Activated naive CD4-positive, alpha-beta T cell (primary cell): ENCODE measurements at regions not wholly inside any gene's neighbourhood (a gene's known extent, or its start where the extent isn't known, plus 50 kb on each side); places are given as distances from the start of the nearest gene placed in this dataset.

Experiments used
- DNase-seq, 4 experiments: peaks; one replicate each; lab custom pipeline; 2025; lab: John Stamatoyannopoulos, UW

DNA sequence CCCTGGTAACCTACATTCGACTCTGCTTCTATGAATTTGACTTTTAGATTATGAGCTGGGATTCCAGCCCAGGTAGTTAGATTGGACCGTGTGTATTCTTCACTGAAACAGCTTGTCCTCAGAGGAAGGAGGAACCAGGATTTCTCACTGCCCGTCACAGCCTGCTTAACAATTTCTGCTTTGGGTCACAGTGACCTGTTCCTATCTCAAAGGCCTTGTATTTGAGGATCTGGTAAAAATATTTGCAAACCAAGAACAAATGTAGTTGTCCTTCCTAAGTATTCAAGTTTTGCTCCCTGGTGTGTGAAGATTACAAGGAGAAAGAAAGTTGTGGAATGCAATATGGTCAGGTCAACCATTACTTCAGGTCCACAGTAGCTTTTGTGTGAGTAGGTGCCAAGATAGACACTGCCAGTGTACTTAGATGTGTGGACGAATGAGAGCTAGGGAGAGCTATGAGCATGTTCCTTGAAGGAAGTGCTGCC, 55.1 kb downstream of the KIF4B start:
- no peak for DNase-seq

DNA sequence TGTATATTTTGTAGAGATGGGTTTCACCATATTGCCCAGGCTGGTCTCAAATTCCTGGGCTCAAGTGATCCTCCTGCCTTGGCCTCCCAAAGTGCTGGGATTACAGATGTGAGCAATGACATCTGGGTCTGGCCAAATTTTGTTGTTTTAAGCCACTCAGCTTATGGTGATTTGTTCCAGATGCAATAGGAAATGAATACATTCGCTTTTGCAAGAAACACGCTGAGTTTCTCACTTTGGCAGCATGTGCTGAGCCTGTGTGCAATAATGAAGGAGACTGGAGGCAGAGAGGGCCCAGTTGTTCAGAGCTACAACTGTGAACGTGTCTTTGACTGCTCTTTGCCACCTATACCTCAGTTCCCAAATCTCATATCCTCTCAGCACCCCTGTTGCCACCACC, 56.4 kb downstream of the KIF4B start:
- DNase-seq, result no peak

DNA sequence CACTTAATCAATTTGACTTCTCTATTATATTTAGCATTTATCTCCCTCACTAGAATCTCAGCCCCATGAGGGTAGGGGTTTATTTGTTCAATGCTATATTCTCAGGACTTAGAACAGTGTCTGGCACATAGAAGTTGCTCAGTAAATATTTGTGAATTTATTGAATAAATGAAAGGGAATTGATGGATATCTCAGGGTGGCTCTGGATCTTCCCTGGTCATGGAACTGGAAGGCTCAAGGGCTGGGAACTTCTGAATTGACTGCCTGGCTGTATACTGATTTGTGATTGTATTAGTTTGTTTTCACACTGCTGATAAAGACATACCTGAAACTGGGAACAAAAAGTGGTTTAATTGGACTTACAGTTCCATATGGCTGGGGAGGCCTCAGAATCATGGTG, 57.2 kb downstream of the KIF4B start:
- DNase-seq, result no peak

GRCh38 chr5:155076379-155076778, 62.8 kb downstream of the KIF4B start:
- DNase-seq, result no peak

GRCh38 chr5:155079698-155080097, 66.1 kb downstream of the KIF4B start:
- DNase-seq, result no peak

DNA sequence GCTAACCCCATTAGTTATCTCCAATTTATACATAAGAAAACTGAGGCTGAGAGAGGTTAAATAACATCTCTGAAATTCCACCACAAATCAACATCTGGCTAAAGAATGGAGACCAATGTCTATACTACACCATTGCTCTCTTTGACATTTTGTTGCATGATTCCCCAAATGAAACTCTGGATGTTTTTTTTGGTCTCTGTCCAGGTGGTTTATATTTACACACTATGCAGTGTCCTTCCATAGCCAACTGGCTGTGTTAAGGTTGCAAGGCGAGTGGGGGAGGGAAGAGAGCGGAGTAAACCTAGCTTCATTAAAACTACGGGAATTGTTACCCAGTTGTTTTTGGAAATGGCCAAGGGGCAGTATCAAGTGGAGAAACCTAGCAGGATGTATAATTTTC, 67.2 kb downstream of the KIF4B start:
- no peak for DNase-seq

DNA sequence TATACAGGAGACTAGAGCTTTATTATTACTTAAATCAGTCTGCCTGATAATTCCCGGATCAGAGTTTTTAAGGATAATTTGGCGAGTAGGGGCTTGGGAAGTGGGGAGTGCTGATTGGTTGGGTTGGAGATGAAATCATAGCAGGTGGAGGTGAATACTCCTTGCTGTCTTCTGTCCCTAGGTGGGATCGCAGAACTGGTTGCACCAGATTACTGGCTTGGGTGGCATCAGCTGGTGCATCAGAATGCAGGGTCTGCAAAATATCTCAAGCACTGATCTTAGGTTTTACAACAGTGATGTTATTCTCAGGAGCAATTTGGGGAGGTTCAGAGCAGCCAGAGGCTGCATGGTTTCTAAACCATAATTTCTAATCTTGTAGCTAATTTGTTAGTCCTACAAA, 68.1 kb downstream of the KIF4B start:
- no peak for DNase-seq

GRCh38 chr5:155082401-155082800, 68.8 kb downstream of the KIF4B start:
- no peak for DNase-seq

GRCh38 chr5:155085282-155085989, 71.9 kb downstream of the KIF4B start:
- DNase-seq, result no peak

DNA sequence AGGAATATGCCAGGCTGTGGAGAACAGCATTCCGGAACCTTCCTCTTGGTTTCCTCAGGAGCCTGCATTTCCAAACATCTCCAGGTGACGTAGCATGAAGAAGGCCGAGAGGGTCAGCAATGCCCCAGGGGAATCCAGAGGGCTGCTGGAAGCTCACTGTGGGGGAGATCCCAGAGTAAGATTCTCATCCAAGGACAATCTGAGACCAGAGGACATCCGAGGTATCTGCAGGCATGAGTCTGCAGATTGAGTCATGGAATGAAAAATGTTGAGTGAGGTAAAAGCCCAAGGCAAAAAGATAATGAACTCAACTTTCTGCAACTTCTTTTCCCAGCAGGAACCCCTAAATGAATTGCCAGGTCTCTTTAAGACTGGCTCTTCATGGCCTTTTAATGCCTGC, 73.5 kb downstream of the KIF4B start:
- DNase-seq, result no peak

DNA sequence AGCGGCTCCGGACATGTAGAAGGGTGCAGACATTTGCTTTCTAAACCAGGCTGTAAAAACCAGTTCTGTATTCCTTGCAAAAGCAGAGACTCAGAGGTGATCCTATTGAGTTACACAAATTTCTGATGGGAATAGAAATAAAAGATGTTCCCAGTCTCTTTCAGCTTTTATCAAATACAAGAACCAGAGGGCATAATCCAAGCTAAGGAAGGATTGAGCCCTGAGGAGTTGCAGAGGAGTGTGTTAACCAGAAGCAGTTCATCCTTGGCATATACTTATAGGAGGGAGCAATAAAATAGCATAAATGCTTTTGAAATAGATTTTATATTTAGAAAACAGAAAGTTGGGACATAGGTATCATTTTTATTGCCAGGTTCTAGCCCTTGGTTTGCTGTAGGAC, 75.3 kb downstream of the KIF4B start:
- no peak for DNase-seq

- no peak for DNase-seq
These were observed 76.1 kb downstream of the KIF4B start for GRCh38 chr5:155089643-155090042.

DNA sequence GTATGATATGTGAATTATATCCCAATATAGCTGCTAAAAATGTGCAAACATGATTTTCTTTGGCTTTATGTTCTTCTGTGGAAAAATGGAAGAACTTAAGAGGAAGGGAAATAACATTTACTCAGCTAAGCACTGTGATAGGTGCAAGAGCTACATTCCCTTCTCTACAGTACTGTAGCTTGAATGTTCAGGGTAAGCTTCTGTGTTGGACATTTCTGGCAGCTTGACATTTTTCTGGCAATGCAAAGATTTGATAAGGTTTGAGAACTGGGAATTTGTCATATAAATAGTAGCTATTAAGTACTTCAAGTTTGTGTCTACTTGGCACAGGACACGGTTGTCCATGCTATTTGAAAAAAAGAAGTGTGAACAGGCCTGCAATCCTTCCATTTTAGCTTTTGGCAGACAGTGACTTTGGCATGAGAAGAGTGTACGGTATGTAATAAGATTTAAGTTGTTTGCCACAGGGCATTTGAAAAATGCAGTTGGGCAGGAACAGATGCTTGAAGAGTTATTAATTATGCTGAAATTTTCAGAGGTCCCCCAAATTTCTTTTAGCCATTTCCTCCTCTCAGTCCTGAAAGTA, 77.6 kb downstream of the KIF4B start:
- DNase-seq, result no peak

- DNase-seq, result no peak
These were observed 78.5 kb downstream of the KIF4B start for GRCh38 chr5:155091768-155092717.

- DNase-seq, result no peak
These were observed 80.9 kb downstream of the KIF4B start for GRCh38 chr5:155094455-155094854.

- DNase-seq, result no peak
These were observed 84.4 kb downstream of the KIF4B start for GRCh38 chr5:155097995-155098394.

DNA sequence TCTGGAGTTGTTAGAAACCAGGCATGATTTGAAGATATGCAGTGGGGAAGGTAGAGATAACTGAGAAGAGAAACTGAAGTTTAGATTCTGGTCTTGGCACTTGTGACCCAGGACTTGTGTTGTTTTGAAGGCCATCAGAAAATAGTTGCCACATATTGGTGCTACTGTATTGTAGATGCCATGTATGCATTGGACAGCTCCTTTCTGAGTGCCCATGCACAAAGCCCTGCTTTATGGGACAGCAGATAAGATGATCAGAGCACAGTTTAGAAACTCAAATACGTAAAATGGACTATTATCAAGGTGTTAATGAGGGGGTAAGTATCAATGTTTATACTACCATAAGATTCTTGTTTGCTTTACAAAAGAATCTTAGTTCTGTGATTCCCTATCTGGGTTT, 84.9 kb downstream of the KIF4B start:
- DNase-seq, result no peak

DNA sequence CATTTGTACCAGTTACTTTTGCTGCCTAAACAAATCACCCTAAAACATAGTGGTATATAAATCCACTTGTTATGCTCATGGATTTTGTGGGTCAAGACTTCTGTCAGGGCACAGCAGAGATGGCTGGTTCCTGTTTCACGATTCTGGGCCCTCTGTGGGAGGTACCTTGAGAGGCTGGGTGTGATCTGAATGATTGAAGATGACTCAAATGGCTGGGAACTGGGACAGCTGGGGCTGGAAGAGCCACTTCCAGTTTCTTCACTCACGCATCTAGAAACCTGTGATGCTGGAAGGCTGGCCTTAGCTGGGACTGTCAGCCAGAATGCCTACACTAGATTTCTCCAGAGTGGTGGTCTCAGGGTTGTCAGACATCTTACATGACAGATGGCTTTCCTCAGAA, 88.1 kb downstream of the KIF4B start:
- DNase-seq, result no peak

DNA sequence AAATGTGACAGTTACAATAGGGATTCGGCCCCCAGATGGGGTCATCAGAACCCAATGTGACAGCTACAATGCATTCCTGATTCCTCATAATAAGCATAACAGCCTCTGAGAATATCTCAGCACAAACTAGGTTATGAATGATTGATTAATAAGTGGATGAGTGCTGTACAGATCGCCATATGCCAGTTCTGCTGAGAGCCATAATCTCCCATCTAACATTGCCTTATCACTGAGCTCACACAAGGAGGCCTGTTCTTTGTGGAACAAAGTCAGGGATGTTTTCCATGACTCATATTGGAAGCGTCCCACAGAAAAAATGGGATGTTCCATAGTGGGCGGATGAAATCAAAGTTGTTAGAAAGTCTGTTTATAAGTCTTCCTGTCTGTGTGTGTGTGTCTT, 89.6 kb downstream of the KIF4B start:
- no peak for DNase-seq

DNA sequence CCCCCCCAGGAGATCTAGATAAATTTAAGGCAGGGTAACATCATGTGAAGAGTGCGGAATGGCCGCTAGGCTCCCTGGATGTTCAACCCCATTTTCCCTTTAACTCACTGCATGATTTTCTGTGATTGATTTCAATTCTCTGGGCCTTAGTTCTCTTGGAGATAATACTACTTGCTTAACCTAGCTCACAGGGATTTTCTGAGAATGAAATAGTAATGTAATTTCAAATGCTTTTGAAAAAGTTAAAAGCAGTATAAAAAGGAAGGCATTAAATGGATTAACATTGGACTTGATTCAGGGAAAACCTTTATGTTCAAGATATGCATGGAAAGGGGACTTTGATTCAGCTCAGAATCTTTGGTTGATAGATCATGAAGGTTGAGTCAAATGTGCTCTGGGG, 90.9 kb downstream of the KIF4B start:
- no peak for DNase-seq

DNA sequence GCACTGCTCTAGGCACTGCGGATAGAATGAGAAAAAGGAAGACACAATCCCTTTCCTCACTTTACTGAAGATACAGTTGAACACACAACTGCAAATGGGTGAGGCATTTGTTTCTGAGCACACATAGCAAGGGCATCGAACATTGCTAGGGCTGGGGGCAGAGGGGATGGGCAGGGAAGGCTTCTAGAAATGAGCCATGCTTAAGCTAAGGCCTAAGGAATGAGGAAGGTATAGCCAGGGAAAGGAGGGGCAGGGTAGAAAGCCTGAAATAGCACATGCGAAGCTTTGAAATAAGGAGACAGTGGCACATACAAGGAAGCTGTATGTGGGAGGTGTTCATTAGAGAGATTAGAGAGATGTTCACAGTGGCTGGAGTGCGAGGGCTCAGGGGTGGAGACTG, 92.7 kb downstream of the KIF4B start:
- no peak for DNase-seq

GRCh38 chr5:155113888-155114287, 100.3 kb downstream of the KIF4B start:
- no peak for DNase-seq

GRCh38 chr5:155114655-155115054, 101.1 kb downstream of the KIF4B start:
- DNase-seq, result no peak
